ENCODE measurements at regions not wholly inside any gene's neighbourhood (a gene's known extent, or its start where the extent isn't known, plus 50 kb on each side); places are given as distances from the start of the nearest gene placed in this dataset.

- no peak for TF ChIP-seq CTCF (IDR thresholded peaks at IDR 0.05)
- TF ChIP-seq POLR2AphosphoS5 (IDR thresholded peaks at IDR 0.05): no peak
- no peak for TF ChIP-seq POLR2A (IDR thresholded peaks at IDR 0.05)
- TF ChIP-seq EP300 (IDR thresholded peaks at IDR 0.05): no peak
Measured at GRCh38 chr2:11101430-11101829, 53.8 kb upstream of the SLC66A3 start.
